PC-3 (cell line): ENCODE measurements at regions not wholly inside any gene's neighbourhood (a gene's known extent, or its start where the extent isn't known, plus 50 kb on each side); places are given as distances from the start of the nearest gene placed in this dataset.

ENCODE experiments used
- ATAC-seq: fragments of 200-7000 bp; cut with Tn5 transposase; 2 replicates; pipeline ENCODE4 v1.9.1; 2020; ENCODE audit warnings: mild to moderate bottlenecking, moderate library complexity
- BruUV-seq: library from RNA; stranded (reverse); fragments of 400-500 nt; replicated peaks from 2 replicates; lab custom pipeline; 2021; lab: Mats Ljungman, UMichigan
- CTCF ChIA-PET: fragments of 300-600 bp; sonication (Branson Sonifier 250); formaldehyde crosslinking; loops from one replicate; lab custom pipeline; 2022; ENCODE audit warnings: antibody characterized with exemption; lab: Charles Lee
- POLR2A ChIA-PET: fragments of 300-600 bp; sonication (Branson Sonifier 250); formaldehyde crosslinking; loops from one replicate; lab custom pipeline; 2022; ENCODE audit warnings: antibody characterized with exemption; ENCODE audit not compliant: unreplicated experiment; lab: Charles Lee
- DNase-seq: peaks from one replicate; pipeline ENCODE4 v3.0.0-alpha.2; 2015
- H2AFZ ChIP-seq: fragments of 300-600 bp; sonication (generic); 2 replicates; pipeline ENCODE4 v1.6.0; 2016; ENCODE audit warnings: antibody characterized with exemption, low read length
- H3F3A ChIP-seq: fragments of 300-600 bp; sonication (generic); one replicate; pipeline ENCODE4 v1.6.0; 2017; ENCODE audit warnings: antibody characterized with exemption, low read length, control low read depth, mild to moderate bottlenecking; ENCODE audit not compliant: unreplicated experiment
- H3K27ac ChIP-seq: fragments of 300-600 bp; sonication (generic); 2 replicates; pipeline ENCODE4 v1.5.1; 2016; ENCODE audit warnings: mild to moderate bottlenecking, low read length
- H3K27me3 ChIP-seq: fragments of 300-600 bp; sonication (generic); 2 replicates; pipeline ENCODE4 v1.6.1; 2016; ENCODE audit warnings: low read length, mixed read lengths
- H3K36me3 ChIP-seq: fragments of 300-600 bp; sonication (generic); 2 replicates; pipeline ENCODE4 v1.6.1; 2016; ENCODE audit warnings: low read depth, mixed run types, low read length, mixed read lengths
- H3K4me1 ChIP-seq: fragments of 300-600 bp; sonication (generic); 2 replicates; pipeline ENCODE4 v1.5.1; 2016; ENCODE audit warnings: low read length; ENCODE audit not compliant: insufficient read depth
- H3K4me2 ChIP-seq: fragments of 300-600 bp; sonication (generic); 2 replicates; pipeline ENCODE4 v1.6.0; 2016; ENCODE audit warnings: low read length
- H3K4me3 ChIP-seq: fragments of 300-600 bp; sonication (generic); 2 replicates; pipeline ENCODE4 v1.5.1; 2016; ENCODE audit warnings: mild to moderate bottlenecking, low read length, mixed read lengths
- H3K79me2 ChIP-seq: fragments of 300-600 bp; sonication (generic); 2 replicates; pipeline ENCODE4 v1.6.1; 2017; ENCODE audit warnings: low read length, mixed read lengths
- H3K9ac ChIP-seq: fragments of 300-600 bp; sonication (generic); 2 replicates; pipeline ENCODE4 v1.6.0; 2016; ENCODE audit warnings: mild to moderate bottlenecking, low read length
- H3K9me2 ChIP-seq: fragments of 300-600 bp; sonication (generic); replicated peaks from 2 replicates; pipeline ENCODE4 v1.6.1; 2016; ENCODE audit warnings: mixed run types, low read length, mixed read lengths
- H3K9me3 ChIP-seq: fragments of 300-600 bp; sonication (generic); 2 replicates; pipeline ENCODE4 v1.6.1; 2016; ENCODE audit warnings: low read length, mixed read lengths
- H4K20me1 ChIP-seq: fragments of 300-600 bp; sonication (generic); 2 replicates; pipeline ENCODE4 v1.6.1; 2016; ENCODE audit warnings: low read length, mixed read lengths
- CTCF ChIP-seq: fragments of 300-600 bp; sonication (generic); conservative IDR thresholded peaks from 2 replicates; pipeline ENCODE4 v1.5.1; 2017; ENCODE audit warnings: antibody characterized with exemption, low read depth, mild to moderate bottlenecking, low read length
- EZH2 ChIP-seq: fragments of 300-600 bp; sonication (generic); IDR thresholded peaks from one replicate; pipeline ENCODE4 v1.6.1; 2017; ENCODE audit warnings: antibody characterized with exemption, mild to moderate bottlenecking, low read length; ENCODE audit not compliant: unreplicated experiment
- EZH2phosphoT487 ChIP-seq: fragments of 300-600 bp; sonication (generic); IDR thresholded peaks from 2 replicates; pipeline ENCODE4 v1.6.1; 2018; ENCODE audit warnings: mild to moderate bottlenecking, antibody characterized with exemption, low read length, borderline replicate concordance
- intact Hi-C: fragments of 100-400 bp; cut with micrococcal nuclease; formaldehyde crosslinking; loops from 2 replicates; pipeline ENCODE4 v1.9.0; 2023

GRCh38 chr6:42509765-42510164 lies 54.1 kb upstream of the UBR2 start:
- Histone ChIP-seq H3K27ac (no peak overlapping the region), H3K36me3 (no peaks in the 10 kb centered on the region), H3K9ac (no peak overlapping the region), H3K4me1 (peaks cover 10% of the 10 kb centered on the region; the same call in 1 of the 2 replicates), H2AFZ (no peak overlapping the region), H3K79me2 (no peaks in the 10 kb centered on the region), H3K4me2 (no peak overlapping the region), H4K20me1 (no peaks in the 10 kb centered on the region), H3K27me3 (no peaks in the 10 kb centered on the region), H3K9me3 (no peaks in the 10 kb centered on the region), H3K4me3 (no peak overlapping the region), H3F3A (no peaks in the 10 kb centered on the region), H3K9me2 (no peaks in the 10 kb centered on the region)
- BruUV-seq, result no TSS peak
- no peak for TF ChIP-seq EZH2phosphoT487
- POLR2A ChIA-PET, result no interaction called here
- ATAC-seq (no peak), DNase-seq (peak; percentile 12)
- intact Hi-C loops, result loop anchor here (2.0 kb wide), 1 partner anchor 37 kb away; no protein-coding TSS in a partner anchor
- CTCF ChIA-PET, result no interaction called here

GRCh38 chr6:42509256-42509655 lies 54.6 kb upstream of the UBR2 start:
- Histone ChIP-seq H3K27me3 (no peaks in the 10 kb centered on the region), H3K4me2 (no peak overlapping the region), H4K20me1 (no peaks in the 10 kb centered on the region), H3K9me3 (no peaks in the 10 kb centered on the region), H2AFZ (no peak overlapping the region), H3K9me2 (no peaks in the 10 kb centered on the region), H3K36me3 (no peaks in the 10 kb centered on the region), H3K4me3 (no peak overlapping the region), H3K79me2 (no peaks in the 10 kb centered on the region), H3K4me1 (peaks cover 10% of the 10 kb centered on the region; the same call in 1 of the 2 replicates), H3K9ac (no peak overlapping the region), H3F3A (no peaks in the 10 kb centered on the region), H3K27ac (no peak overlapping the region)
- DNase-seq (no peak), ATAC-seq (no peak)
- POLR2A ChIA-PET, result no interaction called here
- no peak for TF ChIP-seq EZH2
- TF ChIP-seq EZH2phosphoT487, result no peak
- TF ChIP-seq CTCF, result no peak
- BruUV-seq, result no TSS peak
- intact Hi-C loops, result no loop called here
- CTCF ChIA-PET, result no interaction called here

DNA sequence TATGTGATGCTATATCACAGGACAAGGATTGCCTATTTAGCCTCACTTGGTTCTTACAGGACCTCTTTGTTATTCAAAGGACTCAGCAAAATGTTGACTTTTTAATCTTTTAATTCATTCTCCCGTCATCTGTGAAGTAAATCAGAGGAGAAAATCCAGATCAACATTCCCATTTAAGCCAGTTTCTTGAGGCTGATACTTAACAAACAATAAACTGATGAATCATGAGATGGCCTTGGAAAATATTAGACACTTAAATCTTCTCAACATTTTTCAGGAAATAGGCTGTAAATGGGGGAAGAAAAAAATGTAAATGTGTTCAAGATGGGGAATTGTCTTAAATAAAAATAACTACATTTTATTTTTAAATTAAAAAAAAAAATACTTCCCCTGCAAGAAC lies 55.9 kb upstream of the UBR2 start:
- ChIA-PET POLR2A (no interaction called here), CTCF (no interaction called here)
- H3K4me2 ChIP-seq, result no peak overlapping the region
- no TSS peak for BruUV-seq
- no peaks in the 10 kb centered on the region for H3K9me2 ChIP-seq
- no peaks in the 10 kb centered on the region for H3K27me3 ChIP-seq
- peaks cover 10% of the 10 kb centered on the region; the same call in 1 of the 2 replicates for H3K4me1 ChIP-seq
- no peaks in the 10 kb centered on the region for H4K20me1 ChIP-seq
- intact Hi-C loops, result no loop called here
- no peaks in the 10 kb centered on the region for H3K36me3 ChIP-seq
- H3K27ac ChIP-seq, result peak overlapping the region; percentile 19; the same call in 1 of the 2 replicates
- no peak overlapping the region for H2AFZ ChIP-seq
- H3K4me3 ChIP-seq, result no peak overlapping the region
- DNase-seq (peak; percentile 46), ATAC-seq (peak; percentile 37)
- no peaks in the 10 kb centered on the region for H3F3A ChIP-seq
- H3K9me3 ChIP-seq, result no peaks in the 10 kb centered on the region
- TF ChIP-seq EZH2 (no peak), CTCF (no peak), EZH2phosphoT487 (no peak)
- H3K79me2 ChIP-seq, result no peaks in the 10 kb centered on the region
- no peak overlapping the region for H3K9ac ChIP-seq
